ENCODE measurements at regions not wholly inside any gene's neighbourhood (a gene's known extent, or its start where the extent isn't known, plus 50 kb on each side); places are given as distances from the start of the nearest gene placed in this dataset.

- TF ChIP-seq, protein P1, sequence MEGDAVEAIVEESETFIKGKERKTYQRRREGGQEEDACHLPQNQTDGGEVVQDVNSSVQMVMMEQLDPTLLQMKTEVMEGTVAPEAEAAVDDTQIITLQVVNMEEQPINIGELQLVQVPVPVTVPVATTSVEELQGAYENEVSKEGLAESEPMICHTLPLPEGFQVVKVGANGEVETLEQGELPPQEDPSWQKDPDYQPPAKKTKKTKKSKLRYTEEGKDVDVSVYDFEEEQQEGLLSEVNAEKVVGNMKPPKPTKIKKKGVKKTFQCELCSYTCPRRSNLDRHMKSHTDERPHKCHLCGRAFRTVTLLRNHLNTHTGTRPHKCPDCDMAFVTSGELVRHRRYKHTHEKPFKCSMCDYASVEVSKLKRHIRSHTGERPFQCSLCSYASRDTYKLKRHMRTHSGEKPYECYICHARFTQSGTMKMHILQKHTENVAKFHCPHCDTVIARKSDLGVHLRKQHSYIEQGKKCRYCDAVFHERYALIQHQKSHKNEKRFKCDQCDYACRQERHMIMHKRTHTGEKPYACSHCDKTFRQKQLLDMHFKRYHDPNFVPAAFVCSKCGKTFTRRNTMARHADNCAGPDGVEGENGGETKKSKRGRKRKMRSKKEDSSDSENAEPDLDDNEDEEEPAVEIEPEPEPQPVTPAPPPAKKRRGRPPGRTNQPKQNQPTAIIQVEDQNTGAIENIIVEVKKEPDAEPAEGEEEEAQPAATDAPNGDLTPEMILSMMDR (optimal IDR thresholded peaks at IDR 0.05 in 1 of 3, IDR thresholded peaks at IDR 0.05 in 1 of 3, conservative IDR thresholded peaks at IDR 0.05 in 1 of 3; ENCODE audit: extremely low read depth in 1 of 3, insufficient read depth in 2 of 3, low read length in 3 of 3): no peak
- no peak for TF ChIP-seq EZH2 (IDR thresholded peaks at IDR 0.05; ENCODE audit: low read length)
These were observed 98.5 kb downstream of the NUP35 start for GRCh38 chr2:183222751-183223150.

All from keratinocyte (primary cell).